ENCODE measurements at regions not wholly inside any gene's neighbourhood (a gene's known extent, or its start where the extent isn't known, plus 50 kb on each side); places are given as distances from the start of the nearest gene placed in this dataset.

DNA sequence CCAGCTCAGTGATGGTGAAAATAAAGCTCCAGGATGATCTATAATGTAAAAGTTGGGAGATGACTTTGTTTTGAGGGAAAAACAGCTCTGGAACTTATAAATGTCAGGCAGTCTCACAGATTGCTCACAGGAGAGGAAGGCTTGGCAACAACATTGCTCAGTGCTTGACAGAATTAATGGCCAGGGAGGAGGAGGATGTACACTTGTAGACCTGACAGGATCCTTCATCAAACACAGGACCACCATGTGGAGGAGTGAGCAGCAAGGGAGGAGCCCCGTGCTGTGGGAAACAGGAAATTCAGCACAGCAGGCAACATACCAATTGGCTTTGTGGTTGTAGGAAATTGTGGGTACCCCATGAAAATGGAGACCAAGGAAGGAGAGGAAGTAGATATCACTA is 291.8 kb upstream of the CAMK1G start:
- no peak overlapping the region for H3K27ac Mint-ChIP-seq
- TF ChIP-seq, protein P1, sequence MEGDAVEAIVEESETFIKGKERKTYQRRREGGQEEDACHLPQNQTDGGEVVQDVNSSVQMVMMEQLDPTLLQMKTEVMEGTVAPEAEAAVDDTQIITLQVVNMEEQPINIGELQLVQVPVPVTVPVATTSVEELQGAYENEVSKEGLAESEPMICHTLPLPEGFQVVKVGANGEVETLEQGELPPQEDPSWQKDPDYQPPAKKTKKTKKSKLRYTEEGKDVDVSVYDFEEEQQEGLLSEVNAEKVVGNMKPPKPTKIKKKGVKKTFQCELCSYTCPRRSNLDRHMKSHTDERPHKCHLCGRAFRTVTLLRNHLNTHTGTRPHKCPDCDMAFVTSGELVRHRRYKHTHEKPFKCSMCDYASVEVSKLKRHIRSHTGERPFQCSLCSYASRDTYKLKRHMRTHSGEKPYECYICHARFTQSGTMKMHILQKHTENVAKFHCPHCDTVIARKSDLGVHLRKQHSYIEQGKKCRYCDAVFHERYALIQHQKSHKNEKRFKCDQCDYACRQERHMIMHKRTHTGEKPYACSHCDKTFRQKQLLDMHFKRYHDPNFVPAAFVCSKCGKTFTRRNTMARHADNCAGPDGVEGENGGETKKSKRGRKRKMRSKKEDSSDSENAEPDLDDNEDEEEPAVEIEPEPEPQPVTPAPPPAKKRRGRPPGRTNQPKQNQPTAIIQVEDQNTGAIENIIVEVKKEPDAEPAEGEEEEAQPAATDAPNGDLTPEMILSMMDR (IDR thresholded peaks at IDR 0.05; ENCODE audit: unreplicated experiment): no peak
- no peak for DNase-seq (ENCODE audit: low spot score, unreplicated experiment)
- H3K27me3 Mint-ChIP-seq: peaks cover 10% of the 10 kb centered on the region
- H3K36me3 Mint-ChIP-seq (ENCODE audit: insufficient read depth): no peaks in the 10 kb centered on the region
- H3K4me1 Mint-ChIP-seq (ENCODE audit: low read depth): no peaks in the 10 kb centered on the region
- no peak overlapping the region for H3K4me3 Mint-ChIP-seq (ENCODE audit: low read depth)
- H3K9me3 Mint-ChIP-seq (ENCODE audit: low read depth): no peaks in the 10 kb centered on the region

DNA sequence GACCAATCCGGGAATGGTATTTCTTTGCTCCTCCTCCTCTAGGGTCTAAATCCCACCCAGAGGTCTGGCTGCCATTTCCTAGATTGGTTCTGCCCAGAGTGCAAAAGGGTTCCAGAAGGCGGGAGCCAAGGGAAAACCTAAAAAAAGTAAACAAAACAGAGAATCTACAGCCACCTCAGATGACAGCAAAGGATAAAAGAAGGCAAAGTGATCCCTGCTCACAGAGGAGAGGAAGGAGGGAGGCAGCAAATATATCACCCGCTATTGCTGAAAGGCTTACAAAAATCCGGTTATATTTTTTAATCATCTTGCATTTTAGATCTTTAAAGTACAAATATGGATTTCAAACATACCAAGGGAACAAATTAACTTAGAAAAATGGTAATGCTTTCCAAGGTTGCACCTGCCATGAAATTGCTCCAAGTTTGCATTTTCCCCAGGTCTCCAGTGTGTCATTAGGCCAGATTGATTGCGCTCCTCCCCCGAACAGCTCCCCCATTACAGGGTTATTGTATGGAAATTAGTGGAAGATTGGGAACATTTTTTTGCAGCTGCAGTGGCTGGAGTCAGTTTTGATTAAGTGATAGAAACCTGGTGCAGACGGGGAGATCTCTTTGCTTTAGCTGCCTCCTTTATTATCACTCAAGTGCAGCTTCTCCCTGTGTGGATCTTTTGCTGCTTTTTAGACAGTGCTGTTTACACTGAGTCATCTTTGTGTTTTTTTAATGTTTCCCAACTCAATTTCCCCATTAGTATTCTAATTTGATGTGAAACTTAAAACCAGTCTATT is 280.5 kb upstream of the CAMK1G start:
- Mint-ChIP-seq H3K36me3 (ENCODE audit: insufficient read depth) (no peaks in the 10 kb centered on the region), H3K4me3 (ENCODE audit: low read depth) (no peak overlapping the region), H3K9me3 (ENCODE audit: low read depth) (no peaks in the 10 kb centered on the region), H3K27ac (no peak overlapping the region), H3K4me1 (ENCODE audit: low read depth) (peaks cover 4% of the 10 kb centered on the region), H3K27me3 (peaks cover 29% of the 10 kb centered on the region)
- no peak for DNase-seq (ENCODE audit: low spot score, unreplicated experiment)
- TF ChIP-seq, protein P1 (IDR thresholded peaks at IDR 0.05; ENCODE audit: unreplicated experiment): no peak

DNA sequence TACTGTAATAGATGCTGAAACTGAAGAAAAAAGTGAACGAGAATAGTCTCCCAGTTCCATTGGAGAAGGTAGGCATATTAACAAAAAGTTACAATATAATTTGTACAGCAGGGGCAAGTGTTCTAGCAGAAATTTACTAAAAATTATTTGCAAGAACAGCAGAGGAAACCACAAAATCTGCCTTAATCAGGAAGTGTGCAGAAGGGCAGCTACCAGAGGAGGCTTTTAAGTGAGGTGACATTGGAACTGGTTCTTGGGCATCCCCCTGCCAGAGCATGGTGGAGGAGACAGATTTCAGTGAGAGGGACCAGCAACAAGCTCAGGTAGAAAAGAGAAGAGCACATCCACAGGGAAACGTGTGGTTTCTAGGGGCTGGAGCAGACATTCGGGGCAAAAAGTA is 279.3 kb upstream of the CAMK1G start:
- Mint-ChIP-seq H3K4me3 (ENCODE audit: low read depth) (no peak overlapping the region), H3K27me3 (peaks cover 26% of the 10 kb centered on the region), H3K9me3 (ENCODE audit: low read depth) (no peaks in the 10 kb centered on the region), H3K27ac (no peak overlapping the region), H3K36me3 (ENCODE audit: insufficient read depth) (no peaks in the 10 kb centered on the region), H3K4me1 (ENCODE audit: low read depth) (peaks cover 4% of the 10 kb centered on the region)
- TF ChIP-seq, protein P1 (IDR thresholded peaks at IDR 0.05; ENCODE audit: unreplicated experiment): no peak
- no peak for DNase-seq (ENCODE audit: low spot score, unreplicated experiment)

DNA sequence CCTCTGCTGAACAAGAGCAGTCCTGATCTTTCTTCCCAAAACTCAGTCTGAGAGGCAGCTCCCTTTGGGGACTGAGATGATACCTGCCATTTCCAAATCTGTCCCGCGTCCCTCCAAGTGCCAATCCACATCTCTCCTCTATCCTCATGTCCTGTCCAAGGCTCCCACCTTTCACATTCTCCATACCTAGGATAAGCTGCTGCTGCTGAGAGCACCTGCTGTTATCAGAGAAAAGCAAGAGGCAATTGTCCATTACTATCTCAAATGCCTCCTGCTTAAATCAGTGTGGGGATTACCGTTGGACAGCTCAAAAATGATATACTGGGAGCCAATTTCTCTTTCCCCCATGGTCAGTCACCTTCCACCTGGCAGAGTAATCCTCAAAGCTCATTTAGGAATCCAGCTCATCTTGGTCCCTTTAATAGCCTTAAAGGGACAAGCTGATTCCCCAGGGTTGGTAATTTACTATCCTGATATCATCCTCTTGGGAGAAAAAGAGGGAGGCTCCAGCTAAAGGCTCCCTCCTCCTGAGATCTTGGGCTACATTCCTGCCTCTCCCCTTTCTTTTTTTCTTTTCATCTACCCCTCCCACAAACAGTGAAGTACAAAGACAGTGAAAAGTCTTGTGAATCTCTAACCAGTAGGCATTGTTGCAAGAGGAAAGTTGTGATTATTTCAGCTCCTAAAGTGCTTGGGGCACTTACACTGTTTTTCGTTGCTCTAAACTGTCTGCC is 278.1 kb upstream of the CAMK1G start:
- DNase-seq (ENCODE audit: low spot score, unreplicated experiment): no peak
- H3K4me1 Mint-ChIP-seq (ENCODE audit: low read depth): peaks cover 4% of the 10 kb centered on the region
- no peaks in the 10 kb centered on the region for H3K9me3 Mint-ChIP-seq (ENCODE audit: low read depth)
- TF ChIP-seq, protein P1 (IDR thresholded peaks at IDR 0.05; ENCODE audit: unreplicated experiment): no peak
- no peak overlapping the region for H3K27ac Mint-ChIP-seq
- peaks cover 26% of the 10 kb centered on the region for H3K27me3 Mint-ChIP-seq
- no peak overlapping the region for H3K4me3 Mint-ChIP-seq (ENCODE audit: low read depth)
- no peaks in the 10 kb centered on the region for H3K36me3 Mint-ChIP-seq (ENCODE audit: insufficient read depth)

DNA sequence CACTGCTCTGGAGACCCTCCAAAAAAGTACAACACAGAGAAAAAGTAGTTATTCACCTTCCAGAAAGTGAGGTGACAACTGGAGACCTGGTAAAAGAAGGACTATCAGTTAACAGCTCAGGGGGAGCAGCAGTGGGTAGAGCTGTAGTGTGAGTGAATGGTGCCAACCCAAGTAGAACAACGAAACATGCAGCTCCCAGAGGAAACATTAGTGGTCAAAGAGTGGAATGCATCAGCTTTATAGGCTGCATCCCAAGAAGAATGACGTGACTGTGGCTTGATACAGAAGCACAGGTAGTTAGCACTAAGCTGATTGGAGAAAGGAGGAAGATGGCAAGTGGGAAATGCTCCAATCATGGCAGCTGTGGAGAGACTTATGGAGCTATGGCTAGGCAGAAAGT is 275.7 kb upstream of the CAMK1G start:
- Mint-ChIP-seq H3K4me3 (ENCODE audit: low read depth) (no peak overlapping the region), H3K36me3 (ENCODE audit: insufficient read depth) (no peaks in the 10 kb centered on the region), H3K9me3 (ENCODE audit: low read depth) (no peaks in the 10 kb centered on the region), H3K27ac (no peak overlapping the region), H3K4me1 (ENCODE audit: low read depth) (peaks cover 4% of the 10 kb centered on the region), H3K27me3 (peaks cover 19% of the 10 kb centered on the region)
- DNase-seq (ENCODE audit: low spot score, unreplicated experiment): no peak
- TF ChIP-seq, protein P1 (IDR thresholded peaks at IDR 0.05; ENCODE audit: unreplicated experiment): no peak
